ENCODE measurements at regions not wholly inside any gene's neighbourhood (a gene's known extent, or its start where the extent isn't known, plus 50 kb on each side); places are given as distances from the start of the nearest gene placed in this dataset.

- DNase-seq (ENCODE audit: low read depth), result no peak
- no peak for TF ChIP-seq CTCF (IDR thresholded peaks at IDR 0.05; ENCODE audit: insufficient read depth, low read depth, low read length)
- H3K4me3 ChIP-seq (ENCODE audit: low read depth, low read length), result no peak overlapping the region
These were observed 131.2 kb upstream of the SMAD3 start for GRCh38 chr15:66933932-66934867.

- no peak for DNase-seq (ENCODE audit: low read depth)
- TF ChIP-seq CTCF (IDR thresholded peaks at IDR 0.05; ENCODE audit: insufficient read depth, low read depth, low read length), result no peak
- H3K4me3 ChIP-seq (ENCODE audit: low read depth, low read length), result no peak overlapping the region
These were observed 130.4 kb upstream of the SMAD3 start for GRCh38 chr15:66934868-66935520.

- H3K4me3 ChIP-seq (ENCODE audit: low read depth, low read length), result no peak overlapping the region
- no peak for DNase-seq (ENCODE audit: low read depth)
These were observed 129.7 kb upstream of the SMAD3 start for GRCh38 chr15:66935688-66936087.

DNA sequence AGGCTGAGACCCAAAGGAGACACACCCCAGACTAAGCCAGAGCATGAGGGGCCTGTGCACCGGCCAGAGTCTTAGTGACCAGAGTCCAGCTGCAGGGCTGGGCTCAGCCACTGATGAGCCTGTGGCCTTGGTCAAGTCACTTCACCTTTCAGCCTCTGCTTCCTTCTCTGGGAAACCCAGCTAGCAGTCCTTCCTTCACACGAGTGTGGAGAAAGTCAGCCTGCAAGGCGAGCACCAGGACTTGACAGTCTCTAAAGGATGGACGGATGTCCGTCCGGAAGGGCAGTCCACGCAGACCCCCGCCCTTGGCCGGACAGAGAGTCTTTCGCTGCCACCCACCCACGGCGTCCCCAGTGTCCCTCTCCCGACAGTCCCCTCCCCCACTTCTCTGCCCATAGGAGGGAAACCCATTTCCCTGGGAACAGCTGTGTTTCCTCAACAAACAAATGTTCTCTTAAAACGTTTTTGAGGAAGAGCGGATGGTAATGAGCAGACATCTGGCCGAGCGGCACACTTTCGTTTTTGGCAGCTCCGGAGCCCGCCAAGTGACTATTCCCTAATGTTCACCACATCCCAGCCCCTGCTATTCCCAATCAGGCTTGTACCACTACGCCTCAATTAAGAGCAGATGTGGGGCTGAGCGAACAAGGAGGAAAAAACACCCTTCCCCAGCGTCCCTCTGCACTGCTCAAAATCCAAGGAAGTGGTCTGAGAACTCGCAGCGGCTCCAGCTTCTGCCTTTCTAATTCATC, 129.1 kb upstream of the SMAD3 start:
- H3K4me3 ChIP-seq (ENCODE audit: low read depth, low read length), result peak overlapping the region; percentile 53
- peak; percentile 76 for DNase-seq (ENCODE audit: low read depth)
- TF ChIP-seq CTCF (IDR thresholded peaks at IDR 0.05; ENCODE audit: insufficient read depth, low read depth, low read length), result no peak

More at GRCh38 chr15:66935688-66936087, 129.7 kb upstream of the SMAD3 start:
- TF ChIP-seq CTCF (IDR thresholded peaks at IDR 0.05; ENCODE audit: insufficient read depth, low read depth, low read length), result no peak

- peak overlapping the region; percentile 53 for H3K4me3 ChIP-seq (ENCODE audit: low read depth, low read length)
- no peak for DNase-seq (ENCODE audit: low read depth)
- TF ChIP-seq CTCF (IDR thresholded peaks at IDR 0.05; ENCODE audit: insufficient read depth, low read depth, low read length), result no peak
These were observed 128.4 kb upstream of the SMAD3 start for GRCh38 chr15:66936861-66937582.

GRCh38 chr15:66937588-66937987, 127.8 kb upstream of the SMAD3 start:
- no peak overlapping the region for H3K4me3 ChIP-seq (ENCODE audit: low read depth, low read length)
- no peak for TF ChIP-seq CTCF (IDR thresholded peaks at IDR 0.05; ENCODE audit: insufficient read depth, low read depth, low read length)
- no peak for DNase-seq (ENCODE audit: low read depth)

All from fibroblast of villous mesenchyme (primary cell).